HG03460 (cell line): ENCODE measurements at regions not wholly inside any gene's neighbourhood (a gene's known extent, or its start where the extent isn't known, plus 50 kb on each side); places are given as distances from the start of the nearest gene placed in this dataset.
"Not testable (repeated sequence)": the region's sequence is repeated elsewhere in the genome, so short reads cannot be mapped to it uniquely, and the experiment has no call there.

Experiments used
- ATAC-seq: cut with Tn5 transposase; IDR thresholded peaks from one replicate; pipeline ENCODE4 v1.9.1; 2021; ENCODE audit not compliant: unreplicated experiment

- ATAC-seq = no peak
These were observed 78.2 kb downstream of the HACD1 start for GRCh38 chr10:17538941-17539340.

- ATAC-seq = no peak
These were observed 79.9 kb downstream of the HACD1 start for GRCh38 chr10:17537281-17537680.

GRCh38 chr10:17536221-17536620 lies 81.0 kb downstream of the HACD1 start:
- no peak for ATAC-seq

- no peak for ATAC-seq
These were observed 79.3 kb upstream of the ST8SIA6 start for GRCh38 chr10:17533731-17534130.

GRCh38 chr10:17528306-17528862 lies 74.0 kb upstream of the ST8SIA6 start:
- ATAC-seq = no peak

GRCh38 chr10:17527514-17528146 lies 73.2 kb upstream of the ST8SIA6 start:
- ATAC-seq = no peak

- not testable (repeated sequence) for ATAC-seq
These were observed 72.2 kb upstream of the ST8SIA6 start for GRCh38 chr10:17526571-17526970.

GRCh38 chr10:17523917-17524316 lies 69.5 kb upstream of the ST8SIA6 start:
- ATAC-seq = no peak

- ATAC-seq = no peak
These were observed 68.9 kb upstream of the ST8SIA6 start for GRCh38 chr10:17523246-17523753.

- not testable (repeated sequence) for ATAC-seq
These were observed 67.9 kb upstream of the ST8SIA6 start for GRCh38 chr10:17522269-17522668.

- no peak for ATAC-seq
These were observed 65.1 kb upstream of the ST8SIA6 start for GRCh38 chr10:17519457-17519856.

- ATAC-seq = no peak
These were observed 63.9 kb upstream of the ST8SIA6 start for GRCh38 chr10:17518338-17518737.

GRCh38 chr10:17516376-17516775 lies 62.0 kb upstream of the ST8SIA6 start:
- ATAC-seq = no peak

GRCh38 chr10:17512341-17513001 lies 58.1 kb upstream of the ST8SIA6 start:
- ATAC-seq = no peak

GRCh38 chr10:17510242-17510908 lies 56.0 kb upstream of the ST8SIA6 start:
- ATAC-seq = peak; percentile 69

GRCh38 chr10:17507538-17507937 lies 53.1 kb upstream of the ST8SIA6 start:
- ATAC-seq = no peak

- ATAC-seq = no peak
These were observed 52.6 kb upstream of the ST8SIA6 start for GRCh38 chr10:17506856-17507471.

- no peak for ATAC-seq
These were observed 52.0 kb upstream of the ST8SIA6 start for GRCh38 chr10:17506390-17506789.

- no peak for ATAC-seq
These were observed 50.3 kb upstream of the ST8SIA6 start for GRCh38 chr10:17504547-17505245.
